ENCODE measurements at regions not wholly inside any gene's neighbourhood (a gene's known extent, or its start where the extent isn't known, plus 50 kb on each side); places are given as distances from the start of the nearest gene placed in this dataset.

- intact Hi-C loops (cut with micrococcal nuclease) = no loop called here
Measured at GRCh38 chr10:129285459-129285858, 181.6 kb upstream of the MGMT start.

GRCh38 chr10:129288999-129289584 is 177.9 kb upstream of the MGMT start:
- intact Hi-C loops (cut with micrococcal nuclease) = no loop called here

GRCh38 chr10:129293991-129294700 is 172.9 kb upstream of the MGMT start:
- intact Hi-C loops (cut with micrococcal nuclease) = no loop called here

- intact Hi-C loops (cut with micrococcal nuclease) = no loop called here
Measured at GRCh38 chr10:129294944-129295343, 172.1 kb upstream of the MGMT start.

- intact Hi-C loops (cut with micrococcal nuclease) = no loop called here
Measured at GRCh38 chr10:129305046-129305445, 162.0 kb upstream of the MGMT start.

GRCh38 chr10:129307141-129307540 is 159.9 kb upstream of the MGMT start:
- intact Hi-C loops (cut with micrococcal nuclease) = no loop called here

- intact Hi-C loops (cut with micrococcal nuclease) = no loop called here
Measured at GRCh38 chr10:129308953-129309564, 158.0 kb upstream of the MGMT start.

- intact Hi-C loops (cut with micrococcal nuclease) = no loop called here
Measured at GRCh38 chr10:129309565-129309964, 157.5 kb upstream of the MGMT start.

- intact Hi-C loops (cut with micrococcal nuclease) = no loop called here
Measured at GRCh38 chr10:129310881-129311280, 156.2 kb upstream of the MGMT start.

- intact Hi-C loops (cut with micrococcal nuclease) = no loop called here
Measured at GRCh38 chr10:129319934-129320333, 147.1 kb upstream of the MGMT start.

GRCh38 chr10:129320340-129320739 is 146.7 kb upstream of the MGMT start:
- intact Hi-C loops (cut with micrococcal nuclease) = no loop called here

- intact Hi-C loops (cut with micrococcal nuclease) = no loop called here
Measured at GRCh38 chr10:129321727-129322126, 145.3 kb upstream of the MGMT start.

- intact Hi-C loops (cut with micrococcal nuclease) = no loop called here
Measured at GRCh38 chr10:129322933-129323820, 143.9 kb upstream of the MGMT start.

GRCh38 chr10:129323879-129324278 is 143.2 kb upstream of the MGMT start:
- intact Hi-C loops (cut with micrococcal nuclease) = no loop called here

GRCh38 chr10:129325893-129326292 is 141.1 kb upstream of the MGMT start:
- intact Hi-C loops (cut with micrococcal nuclease) = no loop called here

GRCh38 chr10:129328546-129328945 is 138.5 kb upstream of the MGMT start:
- intact Hi-C loops (cut with micrococcal nuclease) = no loop called here

- intact Hi-C loops (cut with micrococcal nuclease) = no loop called here
Measured at GRCh38 chr10:129329385-129330055, 137.5 kb upstream of the MGMT start.

- intact Hi-C loops (cut with micrococcal nuclease) = no loop called here
Measured at GRCh38 chr10:129330211-129330610, 136.8 kb upstream of the MGMT start.

GRCh38 chr10:129331207-129331838 is 135.7 kb upstream of the MGMT start:
- intact Hi-C loops (cut with micrococcal nuclease) = no loop called here

GRCh38 chr10:129331839-129332220 is 135.2 kb upstream of the MGMT start:
- intact Hi-C loops (cut with micrococcal nuclease) = loop anchor here (1.0 kb wide), 1 partner anchor 301 kb away; no protein-coding TSS in a partner anchor

- intact Hi-C loops (cut with micrococcal nuclease) = loop anchor here (1.0 kb wide), 1 partner anchor 301 kb away; no protein-coding TSS in a partner anchor
Measured at GRCh38 chr10:129332476-129332875, 134.6 kb upstream of the MGMT start.
